ENCODE measurements at regions not wholly inside any gene's neighbourhood (a gene's known extent, or its start where the extent isn't known, plus 50 kb on each side); places are given as distances from the start of the nearest gene placed in this dataset.

DNA sequence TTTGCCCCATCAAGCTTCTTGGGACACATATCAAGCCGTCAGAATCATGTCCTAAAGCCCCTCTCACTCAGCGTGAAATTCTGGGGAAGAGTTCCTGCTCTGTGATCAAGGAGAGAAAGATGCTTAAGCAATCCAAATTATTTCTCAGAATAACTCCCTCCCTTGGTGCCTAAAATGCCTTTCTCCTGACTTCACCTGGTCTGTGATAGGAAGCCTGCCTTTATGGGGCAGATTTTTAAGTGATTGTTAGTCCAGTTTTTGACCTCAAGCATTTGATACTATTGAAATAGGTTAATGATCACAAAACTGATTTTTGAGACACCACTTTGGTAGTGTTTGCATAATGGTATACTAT, 76.4 kb upstream of the MAGI2 start:
- Histone ChIP-seq H3K36me3 (no peaks in the 10 kb centered on the region), H3K4me3 (no peak overlapping the region), H3K9me3 (no peaks in the 10 kb centered on the region), H3K4me1 (ENCODE audit: control insufficient read depth in 1 of 2, low read depth in 2 of 2) (no peaks in the 10 kb centered on the region), H3K27ac (no peak overlapping the region), H3K27me3 (replicated peaks; ENCODE audit: insufficient read depth) (no peaks in the 10 kb centered on the region)
- DNase-seq (ENCODE audit: low spot score) (no peak), ATAC-seq (ENCODE audit: insufficient number of reproducible peaks, low FRiP score, low read depth) (no peak)
- TF ChIP-seq, protein P1, sequence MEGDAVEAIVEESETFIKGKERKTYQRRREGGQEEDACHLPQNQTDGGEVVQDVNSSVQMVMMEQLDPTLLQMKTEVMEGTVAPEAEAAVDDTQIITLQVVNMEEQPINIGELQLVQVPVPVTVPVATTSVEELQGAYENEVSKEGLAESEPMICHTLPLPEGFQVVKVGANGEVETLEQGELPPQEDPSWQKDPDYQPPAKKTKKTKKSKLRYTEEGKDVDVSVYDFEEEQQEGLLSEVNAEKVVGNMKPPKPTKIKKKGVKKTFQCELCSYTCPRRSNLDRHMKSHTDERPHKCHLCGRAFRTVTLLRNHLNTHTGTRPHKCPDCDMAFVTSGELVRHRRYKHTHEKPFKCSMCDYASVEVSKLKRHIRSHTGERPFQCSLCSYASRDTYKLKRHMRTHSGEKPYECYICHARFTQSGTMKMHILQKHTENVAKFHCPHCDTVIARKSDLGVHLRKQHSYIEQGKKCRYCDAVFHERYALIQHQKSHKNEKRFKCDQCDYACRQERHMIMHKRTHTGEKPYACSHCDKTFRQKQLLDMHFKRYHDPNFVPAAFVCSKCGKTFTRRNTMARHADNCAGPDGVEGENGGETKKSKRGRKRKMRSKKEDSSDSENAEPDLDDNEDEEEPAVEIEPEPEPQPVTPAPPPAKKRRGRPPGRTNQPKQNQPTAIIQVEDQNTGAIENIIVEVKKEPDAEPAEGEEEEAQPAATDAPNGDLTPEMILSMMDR (IDR thresholded peaks at IDR 0.05): no peak

DNA sequence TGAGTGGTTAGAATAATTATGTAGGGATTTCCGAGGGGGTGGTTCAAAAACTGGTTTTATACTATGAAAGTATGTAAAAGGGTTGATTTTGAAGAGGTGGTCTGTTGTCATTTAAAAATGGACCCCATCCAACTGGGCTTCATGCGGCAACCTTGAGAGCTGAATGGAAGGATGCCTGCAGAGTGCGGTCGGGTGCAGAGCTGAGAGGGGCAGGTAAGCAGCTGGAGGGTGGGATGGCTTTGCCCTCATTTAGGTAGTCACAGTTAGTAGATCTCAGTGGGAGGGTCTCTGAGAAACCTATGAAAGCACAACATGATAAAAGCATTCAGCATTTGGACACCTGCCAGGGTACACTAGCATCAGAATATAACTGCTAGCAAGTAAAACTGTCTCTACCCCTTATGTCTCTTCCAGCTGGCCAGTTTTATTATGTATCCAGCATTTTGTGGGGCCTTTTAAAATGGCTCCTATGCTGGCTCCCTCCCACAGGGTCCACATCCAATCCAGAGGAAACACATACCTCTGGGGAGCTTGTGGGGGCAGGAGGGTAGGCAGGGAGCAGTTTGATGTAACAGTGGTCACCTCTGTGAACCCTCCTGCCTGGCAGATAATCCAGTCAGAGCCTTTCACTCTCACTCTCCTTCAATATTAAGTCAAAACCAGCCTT, 75.9 kb upstream of the MAGI2 start:
- Histone ChIP-seq H3K27ac (no peak overlapping the region), H3K4me3 (no peak overlapping the region), H3K36me3 (no peaks in the 10 kb centered on the region), H3K9me3 (no peaks in the 10 kb centered on the region), H3K27me3 (replicated peaks; ENCODE audit: insufficient read depth) (no peaks in the 10 kb centered on the region), H3K4me1 (ENCODE audit: control insufficient read depth in 1 of 2, low read depth in 2 of 2) (no peaks in the 10 kb centered on the region)
- TF ChIP-seq, protein P1 (IDR thresholded peaks at IDR 0.05): no peak
- ATAC-seq (ENCODE audit: insufficient number of reproducible peaks, low FRiP score, low read depth) (no peak), DNase-seq (ENCODE audit: low spot score) (no peak)

DNA sequence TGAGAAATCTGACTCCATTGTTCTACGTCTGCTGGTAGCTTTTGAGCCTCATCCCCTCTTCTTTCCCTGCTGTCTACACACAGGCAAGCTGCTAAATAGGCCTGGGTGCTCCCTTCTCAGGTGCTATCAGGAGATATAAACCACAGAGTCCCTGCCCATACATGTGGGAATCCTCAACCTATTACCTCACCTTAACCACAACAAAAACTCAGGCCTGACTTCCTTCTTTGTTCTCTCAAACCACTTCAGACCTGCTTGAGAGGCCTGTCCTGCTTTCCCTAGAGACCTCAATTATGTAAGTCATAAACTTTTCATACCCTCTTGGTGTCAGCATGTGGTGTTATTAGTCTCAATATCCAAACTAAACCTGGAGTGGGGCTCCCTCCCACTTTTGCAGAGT, 75.0 kb upstream of the MAGI2 start:
- TF ChIP-seq, protein P1 (IDR thresholded peaks at IDR 0.05): no peak
- H3K9me3 ChIP-seq: no peaks in the 10 kb centered on the region
- H3K27ac ChIP-seq: no peak overlapping the region
- DNase-seq (ENCODE audit: low spot score) (no peak), ATAC-seq (ENCODE audit: insufficient number of reproducible peaks, low FRiP score, low read depth) (no peak)
- H3K4me1 ChIP-seq (ENCODE audit: control insufficient read depth in 1 of 2, low read depth in 2 of 2): no peaks in the 10 kb centered on the region
- H3K36me3 ChIP-seq: no peaks in the 10 kb centered on the region
- no peak overlapping the region for H3K4me3 ChIP-seq
- no peaks in the 10 kb centered on the region for H3K27me3 ChIP-seq (replicated peaks; ENCODE audit: insufficient read depth)

DNA sequence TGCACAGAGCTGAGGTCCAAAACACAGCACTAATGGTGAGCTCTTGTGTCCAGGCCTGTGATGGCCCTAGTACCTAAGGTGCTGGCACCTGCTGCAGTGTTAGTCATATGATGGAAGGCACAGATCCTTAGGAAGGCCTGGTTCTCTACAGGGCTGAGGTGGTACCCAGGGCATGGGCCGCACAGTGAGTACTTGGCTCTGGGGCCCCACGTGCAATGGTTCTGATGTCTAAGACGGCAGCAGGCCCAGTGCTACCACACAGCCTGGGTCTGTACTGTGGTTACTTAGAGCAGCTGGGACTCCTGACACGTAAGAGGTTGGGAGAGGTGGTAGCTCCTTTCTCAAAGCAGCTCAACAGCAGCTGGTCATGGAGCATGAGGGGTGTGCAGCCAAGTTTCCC, 70.6 kb upstream of the MAGI2 start:
- Histone ChIP-seq H3K27ac (no peak overlapping the region), H3K36me3 (no peaks in the 10 kb centered on the region), H3K27me3 (replicated peaks; ENCODE audit: insufficient read depth) (no peaks in the 10 kb centered on the region), H3K9me3 (no peaks in the 10 kb centered on the region), H3K4me1 (ENCODE audit: control insufficient read depth in 1 of 2, low read depth in 2 of 2) (no peaks in the 10 kb centered on the region), H3K4me3 (no peak overlapping the region)
- no peak for ATAC-seq (ENCODE audit: insufficient number of reproducible peaks, low FRiP score, low read depth)
- no peak for DNase-seq (ENCODE audit: low spot score)
- TF ChIP-seq, protein P1 (IDR thresholded peaks at IDR 0.05): no peak

DNA sequence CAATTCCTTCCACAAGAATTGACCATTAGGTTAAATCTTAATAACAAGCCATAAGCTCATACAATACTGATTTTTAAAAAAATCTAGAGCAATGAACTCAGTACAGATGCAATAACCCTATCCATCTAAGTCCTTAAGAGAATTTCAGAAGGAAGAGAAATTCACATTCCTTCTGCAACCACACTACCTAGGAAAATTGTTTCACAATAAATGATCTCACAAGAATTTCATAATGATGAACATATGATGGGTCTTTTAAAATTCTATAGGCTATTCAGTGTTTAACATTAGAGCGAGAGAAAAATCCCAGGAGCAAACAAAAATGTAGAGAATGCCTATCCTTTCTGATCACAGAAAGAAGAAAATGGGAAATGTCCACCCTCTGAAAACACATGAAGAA, 70.0 kb upstream of the MAGI2 start:
- no peaks in the 10 kb centered on the region for H3K27me3 ChIP-seq (replicated peaks; ENCODE audit: insufficient read depth)
- no peaks in the 10 kb centered on the region for H3K9me3 ChIP-seq
- no peak for ATAC-seq (ENCODE audit: insufficient number of reproducible peaks, low FRiP score, low read depth)
- H3K4me1 ChIP-seq (ENCODE audit: control insufficient read depth in 1 of 2, low read depth in 2 of 2): no peaks in the 10 kb centered on the region
- TF ChIP-seq, protein P1 (IDR thresholded peaks at IDR 0.05): no peak
- H3K4me3 ChIP-seq: no peak overlapping the region
- no peak for DNase-seq (ENCODE audit: low spot score)
- no peaks in the 10 kb centered on the region for H3K36me3 ChIP-seq
- H3K27ac ChIP-seq: no peak overlapping the region

Measured in thoracic aorta (tissue), 2 donors.